HG02884 (cell line): ENCODE measurements at regions not wholly inside any gene's neighbourhood (a gene's known extent, or its start where the extent isn't known, plus 50 kb on each side); places are given as distances from the start of the nearest gene placed in this dataset.
"Not testable (repeated sequence)": the region's sequence is repeated elsewhere in the genome, so short reads cannot be mapped to it uniquely, and the experiment has no call there.

Source experiments
- ATAC-seq: cut with Tn5 transposase; IDR thresholded peaks from one replicate; pipeline ENCODE4 v1.9.1; 2021; ENCODE audit warnings: mild to moderate bottlenecking, moderate library complexity; ENCODE audit not compliant: unreplicated experiment

DNA sequence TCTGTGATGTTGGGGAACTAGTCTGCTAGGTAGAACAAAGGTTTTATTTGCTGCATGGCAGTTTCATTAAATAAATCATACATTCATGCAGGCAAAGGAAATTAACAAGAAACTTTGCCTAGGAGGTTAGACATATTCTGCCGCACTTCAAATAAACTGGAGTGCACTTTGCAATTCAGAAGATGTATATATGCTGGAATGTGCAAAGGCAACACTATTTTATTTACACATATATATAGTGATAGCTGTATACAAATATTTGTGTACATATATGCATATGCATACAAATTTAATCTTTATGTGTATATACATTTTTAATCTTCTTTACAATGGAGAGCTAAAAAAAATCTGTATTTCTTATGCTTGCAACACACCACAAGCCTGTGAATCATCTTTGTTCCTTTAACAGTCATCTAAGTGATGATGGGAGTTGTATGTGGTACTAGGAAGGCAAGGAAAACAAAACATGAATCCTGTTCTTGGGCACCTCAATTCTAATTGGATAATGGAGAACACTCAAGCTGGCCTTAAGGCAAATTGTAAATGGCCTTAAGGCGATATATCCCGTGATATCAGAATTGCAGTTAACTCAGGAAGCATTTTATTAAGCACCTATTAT, 605.8 kb upstream of the CAMK1G start:
- ATAC-seq, result no peak

DNA sequence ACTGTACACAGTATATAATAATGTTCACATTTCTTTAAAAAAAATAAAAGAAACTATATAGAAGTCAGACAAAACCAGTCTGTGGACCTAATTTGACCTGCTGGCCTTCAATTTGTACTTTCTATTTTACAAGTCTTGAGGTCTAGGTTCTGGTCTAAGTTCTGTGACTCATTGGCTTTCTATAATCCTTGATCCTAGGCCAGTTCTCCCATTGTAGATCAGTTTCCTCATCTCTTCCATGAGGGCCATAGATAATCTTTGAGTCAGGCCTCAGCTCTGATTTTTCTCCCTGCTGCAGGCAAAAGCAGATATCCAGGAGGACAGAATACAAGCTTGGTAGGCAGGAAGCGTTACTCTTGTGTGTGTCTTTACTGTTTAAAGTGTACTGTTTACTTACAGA, 603.7 kb upstream of the CAMK1G start:
- ATAC-seq, result no peak

DNA sequence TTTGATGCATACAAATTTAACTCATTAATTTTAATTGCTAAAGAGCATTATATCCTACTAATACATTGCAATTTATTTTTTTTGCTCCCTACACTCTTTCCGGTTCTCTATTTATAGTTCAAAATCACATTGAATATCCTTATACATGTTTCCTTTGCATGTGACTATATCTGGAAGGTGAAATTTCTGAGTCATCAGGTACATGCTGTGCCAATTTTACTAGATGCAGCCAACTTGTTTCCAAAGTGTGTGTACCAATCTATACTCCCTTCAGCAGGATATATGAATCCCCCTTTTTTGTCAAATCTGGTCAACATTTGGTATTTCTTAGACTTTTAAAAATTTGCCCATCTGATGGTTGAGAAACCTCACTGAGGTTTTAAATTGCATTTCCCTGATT, 602.9 kb upstream of the CAMK1G start:
- no peak for ATAC-seq

DNA sequence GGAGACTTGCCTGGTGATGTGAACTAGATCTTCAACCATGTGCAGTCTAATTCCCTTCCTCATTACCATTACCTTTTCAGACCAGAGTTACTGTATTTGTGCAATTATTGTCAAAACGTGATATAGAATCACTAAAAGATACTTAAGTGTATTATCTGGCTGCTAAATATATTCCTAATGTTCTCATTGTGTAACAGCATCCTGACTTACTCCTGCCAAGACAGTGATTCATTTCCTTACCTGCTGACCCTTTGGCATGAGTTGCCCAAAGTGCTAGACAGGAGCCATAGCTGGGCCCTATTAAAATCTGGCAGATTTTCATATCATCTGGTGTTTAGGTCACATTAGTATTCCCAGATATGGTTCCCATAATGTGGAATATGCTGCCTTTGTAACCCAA, 598.3 kb upstream of the CAMK1G start:
- no peak for ATAC-seq

DNA sequence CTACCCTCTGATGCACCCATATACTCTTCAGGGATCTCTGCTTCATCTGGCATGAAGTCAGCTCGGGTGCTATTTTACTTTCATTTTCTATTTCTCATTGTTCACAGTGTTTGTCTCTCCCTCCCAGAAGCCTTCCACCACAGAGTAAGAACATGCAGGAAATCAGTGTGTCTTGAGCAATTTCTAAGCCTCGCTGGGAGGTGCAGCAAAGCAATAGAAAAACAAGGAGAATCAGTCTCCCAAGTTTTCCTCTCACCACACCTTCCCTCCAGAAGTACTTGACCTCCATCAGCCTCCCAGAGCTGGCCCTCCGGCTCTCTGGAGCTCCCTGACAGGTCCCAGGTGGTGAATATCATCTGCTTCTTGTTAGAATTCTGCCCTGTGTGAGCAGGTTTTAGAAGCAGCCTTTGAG, 594.7 kb upstream of the CAMK1G start:
- ATAC-seq, result peak; percentile 98

DNA sequence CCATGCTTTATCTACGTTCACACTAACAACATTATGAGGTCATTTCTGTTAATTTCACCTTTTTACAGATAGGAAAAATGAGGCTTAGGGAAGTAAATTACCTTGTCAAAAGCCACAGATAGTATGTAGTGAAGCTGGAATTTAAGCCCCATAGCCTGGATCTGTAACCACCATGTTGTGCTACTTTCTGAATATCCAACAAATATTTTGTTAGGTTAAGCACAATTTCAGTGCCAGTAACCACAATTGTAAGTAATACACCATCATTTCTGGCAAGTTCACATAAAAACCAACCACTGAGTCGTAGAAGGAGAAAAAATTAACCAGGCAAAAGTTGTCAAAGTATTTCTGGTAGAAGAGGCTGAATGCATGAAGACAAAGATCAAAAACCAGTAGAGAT, 593.1 kb upstream of the CAMK1G start:
- no peak for ATAC-seq

DNA sequence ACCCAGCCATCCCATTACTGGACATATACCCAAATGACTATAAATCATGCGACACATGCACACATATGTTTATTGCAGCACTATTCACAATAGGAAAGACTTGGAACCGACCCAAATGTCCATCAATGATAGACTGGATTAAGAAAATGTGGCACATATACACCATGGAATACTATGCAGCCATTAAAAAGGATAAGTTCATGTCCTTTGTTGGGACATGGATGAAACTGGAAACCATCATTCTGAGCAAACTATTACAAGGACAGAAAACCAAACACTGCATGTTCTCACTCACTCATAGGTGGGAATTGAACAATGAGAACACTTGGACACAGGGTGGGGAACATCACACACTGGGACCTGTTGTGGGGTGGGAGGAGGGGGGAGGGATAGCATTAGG, 586.5 kb upstream of the CAMK1G start:
- ATAC-seq, result not testable (repeated sequence)

DNA sequence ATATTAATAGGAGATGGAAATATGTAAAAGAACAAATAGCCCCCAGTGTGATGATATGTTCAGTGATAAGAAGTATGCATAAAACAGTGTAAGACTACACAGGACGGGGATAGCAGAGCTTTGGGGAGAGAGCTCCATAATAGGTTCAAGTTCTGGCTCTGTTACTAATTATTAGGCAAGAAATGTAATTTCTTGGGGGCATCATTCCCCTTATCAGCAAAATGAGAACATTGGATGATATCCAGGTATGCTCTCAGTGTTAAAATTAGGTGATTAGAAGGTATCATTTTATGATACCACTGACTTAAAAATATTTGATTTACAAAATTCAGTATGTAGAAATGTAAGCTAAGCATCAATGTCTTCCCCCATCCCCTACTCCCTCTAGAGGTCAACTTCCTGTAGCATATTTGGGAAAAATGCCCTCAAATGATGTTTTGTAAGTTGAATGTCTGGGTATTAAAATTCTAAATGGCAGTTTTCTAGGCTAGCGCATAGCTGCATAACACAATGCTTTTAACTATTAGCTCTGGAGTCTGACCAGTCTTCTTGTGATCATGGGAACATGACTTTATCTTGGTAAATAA, 585.7 kb upstream of the CAMK1G start:
- no peak for ATAC-seq

DNA sequence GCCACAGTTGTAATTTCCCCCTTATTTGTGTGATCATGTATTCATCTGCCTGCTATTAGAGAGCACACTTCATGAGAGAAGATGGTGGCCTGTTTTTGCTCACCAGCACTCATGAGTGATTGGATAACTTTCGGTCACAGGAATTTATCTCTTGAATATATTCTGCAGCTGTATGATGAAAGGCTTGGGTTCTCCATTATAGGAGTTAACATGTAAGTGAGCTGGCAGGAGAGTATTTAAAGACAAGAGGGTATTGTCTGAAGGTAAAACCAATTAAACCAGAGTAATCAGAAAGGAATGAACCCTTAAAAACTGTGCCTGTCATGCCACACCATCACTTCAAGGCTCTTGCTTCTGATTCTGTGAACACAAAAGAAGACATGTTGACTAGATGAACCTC, 574.9 kb upstream of the CAMK1G start:
- ATAC-seq, result no peak

DNA sequence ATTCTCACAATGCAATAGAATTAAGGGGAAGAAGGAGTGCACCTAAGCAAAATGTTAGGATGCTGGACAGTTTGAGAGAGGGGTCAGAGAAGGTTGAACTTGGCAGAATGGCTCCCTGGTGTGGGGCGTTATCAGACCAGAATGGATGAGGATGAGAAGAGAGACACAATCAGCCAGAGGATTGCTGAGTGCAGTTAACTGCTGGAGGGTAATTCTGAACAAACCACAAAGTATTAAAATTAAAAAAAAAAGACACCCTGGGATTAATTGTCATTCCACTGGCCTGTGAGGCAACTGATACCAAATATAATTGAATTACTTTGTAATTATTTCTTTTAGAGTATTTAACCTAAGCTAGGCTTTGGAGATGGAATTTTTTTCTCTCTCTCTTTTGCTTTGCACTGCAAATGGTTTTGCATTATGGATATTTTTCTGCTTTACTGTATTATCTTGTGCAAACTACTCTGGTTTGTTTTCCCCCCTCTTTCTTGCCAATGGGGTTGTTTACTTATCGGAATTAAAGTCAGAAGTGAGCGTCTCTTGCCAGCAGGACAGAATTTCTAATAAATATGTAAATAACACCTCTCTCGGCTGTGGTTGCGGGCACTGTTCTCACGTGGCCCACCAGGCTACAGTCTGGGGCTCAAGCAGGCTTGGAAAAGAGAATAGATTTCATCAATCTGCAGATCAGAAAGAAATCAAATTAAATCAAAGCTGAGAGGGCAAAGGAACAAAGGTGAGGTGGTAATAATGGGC, 572.9 kb upstream of the CAMK1G start:
- no peak for ATAC-seq

DNA sequence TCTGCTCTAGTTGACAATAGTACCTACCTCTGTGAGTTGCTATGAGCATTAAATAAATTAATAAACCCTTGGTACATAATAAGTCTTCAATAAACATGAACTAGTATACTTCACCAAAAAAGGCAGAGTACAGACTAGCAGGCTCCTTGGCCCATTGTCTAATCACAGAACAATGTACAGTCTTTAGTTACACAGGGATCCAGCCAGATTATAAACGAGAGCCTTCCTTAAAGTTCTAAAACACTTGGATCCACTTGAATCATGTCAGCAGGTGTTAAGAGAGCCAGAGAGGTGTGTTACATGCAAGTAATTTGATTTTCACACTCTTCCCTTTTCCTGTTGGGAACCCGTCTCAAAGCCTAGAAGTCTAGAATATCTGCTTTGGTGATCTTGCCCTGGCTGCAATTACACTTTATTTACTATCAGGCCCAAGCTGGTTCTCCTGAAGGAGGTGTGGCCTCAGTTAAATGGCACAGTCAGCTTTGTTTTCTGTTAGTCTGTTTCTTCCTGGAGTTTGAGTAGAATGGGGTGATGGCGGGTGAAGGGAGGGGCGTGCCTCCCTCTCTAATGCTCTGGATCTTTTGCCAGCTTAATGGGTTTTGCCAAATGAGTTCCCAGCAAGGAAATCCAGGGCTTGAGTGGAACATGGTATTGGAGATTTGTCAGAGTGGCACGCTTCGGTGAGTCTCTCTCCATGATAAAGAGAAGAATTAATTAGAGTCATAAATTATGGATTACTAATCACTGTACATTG, 570.9 kb upstream of the CAMK1G start:
- no peak for ATAC-seq

DNA sequence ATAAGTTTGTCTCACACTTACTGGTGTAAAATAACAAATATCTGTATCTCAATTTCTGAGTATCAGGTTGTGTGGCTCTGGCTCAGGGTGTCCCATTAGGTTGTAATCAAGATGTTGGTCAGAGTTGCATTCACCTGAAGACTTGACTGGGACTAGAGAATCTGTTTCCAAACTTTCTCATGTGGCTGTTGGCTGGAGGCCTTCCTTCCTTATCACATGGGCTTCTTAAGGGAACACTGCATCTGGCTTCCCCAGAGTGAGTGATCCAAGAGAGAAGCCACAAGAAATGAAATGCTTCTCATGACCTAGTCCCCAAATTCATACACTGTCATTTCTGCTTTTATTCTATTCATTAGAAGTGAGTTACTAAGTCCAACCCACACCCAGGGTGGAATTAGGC, 568.4 kb upstream of the CAMK1G start:
- no peak for ATAC-seq

DNA sequence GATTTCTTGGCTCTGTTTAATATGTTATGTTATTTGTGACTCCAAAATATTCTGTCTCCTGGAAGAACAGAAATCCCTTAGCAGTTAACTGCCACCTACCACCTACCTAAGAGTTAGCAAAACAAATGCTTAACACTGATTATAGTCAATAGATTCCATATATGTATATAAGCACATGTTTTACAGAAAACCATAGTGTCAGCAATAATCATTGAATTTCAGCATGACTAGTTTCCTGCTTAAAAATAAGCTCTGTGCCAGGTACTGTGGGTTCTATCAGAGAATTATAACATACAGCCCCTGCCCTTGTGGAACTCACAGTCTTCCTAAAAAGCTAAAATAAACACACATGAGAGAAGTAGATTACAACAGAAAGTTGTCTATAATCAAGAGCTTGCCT, 561.9 kb upstream of the CAMK1G start:
- ATAC-seq, result no peak

DNA sequence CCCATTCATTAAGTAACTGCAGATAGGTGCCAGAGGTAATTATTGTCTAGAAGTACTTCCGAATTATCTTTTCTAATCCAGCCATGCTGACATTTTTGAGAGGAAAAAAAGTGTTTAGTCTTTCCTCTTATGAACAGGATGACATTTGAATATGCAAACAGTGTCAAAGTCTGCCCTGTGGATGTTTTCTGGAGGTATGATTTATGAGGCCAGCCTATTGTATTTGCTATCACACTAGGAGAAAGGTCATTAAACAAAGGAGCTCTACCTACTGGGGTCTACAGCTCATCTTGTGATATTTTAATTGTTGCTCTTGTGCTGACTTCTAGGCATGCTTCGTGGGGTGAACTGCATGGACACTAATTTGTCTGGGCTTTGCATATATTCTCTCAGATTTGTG, 559.7 kb upstream of the CAMK1G start:
- ATAC-seq, result no peak

DNA sequence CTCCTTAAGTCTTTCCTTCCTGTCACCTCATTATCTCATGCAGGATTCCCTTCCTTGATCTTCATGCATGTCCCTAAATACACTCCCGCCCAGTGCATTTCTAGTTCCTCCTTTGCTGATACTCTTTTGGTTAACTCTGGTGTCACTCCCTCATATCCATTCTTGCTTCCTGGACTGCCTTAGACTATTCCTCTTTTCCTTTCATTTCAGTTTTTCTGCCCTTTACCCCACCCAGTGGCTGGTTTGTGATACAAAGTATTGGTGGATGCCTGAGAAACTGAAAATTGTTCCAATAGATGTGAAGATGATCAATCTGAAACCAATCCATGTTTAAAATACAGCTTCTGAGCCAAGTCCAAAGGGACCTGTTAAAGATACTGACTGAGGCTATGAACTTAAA, 553.8 kb upstream of the CAMK1G start:
- no peak for ATAC-seq

DNA sequence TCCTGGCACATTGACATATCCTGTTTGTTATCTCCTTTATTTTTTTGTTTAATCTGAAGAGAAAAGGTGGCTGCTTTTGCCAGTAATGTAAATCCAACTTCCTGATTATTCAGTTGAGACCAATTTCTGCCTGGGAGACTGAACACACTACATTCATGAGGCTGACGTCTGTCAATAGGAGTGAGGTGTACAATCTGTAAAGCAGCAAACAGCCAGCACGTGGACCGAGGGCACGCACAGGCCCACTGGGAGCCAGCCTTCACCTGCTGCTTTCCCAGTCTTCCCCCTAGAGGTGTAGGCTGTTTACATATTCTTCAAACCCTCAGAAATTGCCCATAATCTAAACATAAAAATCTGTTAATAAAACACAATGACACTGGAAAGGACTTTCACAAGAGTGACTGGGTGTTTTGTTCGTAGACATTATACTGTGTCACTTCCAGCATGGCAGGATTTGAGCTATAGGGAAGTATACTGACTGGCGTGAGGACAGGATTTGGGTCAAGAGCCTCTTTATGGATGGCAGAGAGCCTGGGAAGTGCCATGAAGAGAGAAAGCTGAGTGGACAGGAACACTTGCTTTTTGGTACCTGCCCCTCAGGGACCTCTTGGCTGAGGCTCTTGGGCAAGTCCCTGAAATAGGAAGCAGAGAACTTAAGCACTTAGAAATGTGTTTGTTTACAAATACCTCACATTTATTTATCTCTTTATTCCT, 552.9 kb upstream of the CAMK1G start:
- ATAC-seq, result no peak

DNA sequence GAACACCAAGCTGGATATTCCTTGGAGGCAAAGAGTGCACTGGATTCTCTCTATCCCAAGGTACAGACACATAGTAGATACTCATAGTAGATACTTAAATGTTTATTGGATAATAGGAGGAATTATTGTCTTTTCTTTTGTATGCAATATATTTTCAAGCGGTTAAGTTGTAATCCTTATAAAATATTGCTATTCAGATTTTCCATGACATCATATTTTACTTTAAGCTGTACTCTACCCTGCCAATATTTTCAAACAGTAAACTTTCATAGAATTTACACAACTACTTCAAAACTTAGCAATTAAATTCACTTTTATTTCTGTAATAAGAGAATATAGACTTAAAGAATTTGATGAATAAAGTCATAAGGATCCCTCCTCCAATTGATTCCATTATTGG, 546.5 kb upstream of the CAMK1G start:
- ATAC-seq, result no peak

DNA sequence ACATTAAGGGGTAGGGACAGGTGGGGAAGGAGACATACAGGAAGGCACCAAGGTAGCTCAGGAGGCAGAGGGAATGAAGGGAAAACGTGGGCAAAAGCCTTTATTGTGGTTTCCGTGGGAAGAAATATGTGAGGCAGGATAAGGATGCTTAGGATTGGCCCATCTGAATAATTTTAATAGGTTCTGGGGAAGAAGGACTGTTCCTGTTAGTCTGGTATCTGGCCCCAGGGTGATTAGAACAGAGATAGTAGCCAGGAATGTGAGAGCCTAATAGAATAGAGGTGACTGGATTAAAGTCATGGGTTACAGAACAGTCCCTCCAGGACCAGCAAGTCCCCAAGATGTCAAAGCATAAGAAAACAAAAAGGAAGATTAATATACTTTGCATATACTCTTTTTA, 545.2 kb upstream of the CAMK1G start:
- no peak for ATAC-seq

DNA sequence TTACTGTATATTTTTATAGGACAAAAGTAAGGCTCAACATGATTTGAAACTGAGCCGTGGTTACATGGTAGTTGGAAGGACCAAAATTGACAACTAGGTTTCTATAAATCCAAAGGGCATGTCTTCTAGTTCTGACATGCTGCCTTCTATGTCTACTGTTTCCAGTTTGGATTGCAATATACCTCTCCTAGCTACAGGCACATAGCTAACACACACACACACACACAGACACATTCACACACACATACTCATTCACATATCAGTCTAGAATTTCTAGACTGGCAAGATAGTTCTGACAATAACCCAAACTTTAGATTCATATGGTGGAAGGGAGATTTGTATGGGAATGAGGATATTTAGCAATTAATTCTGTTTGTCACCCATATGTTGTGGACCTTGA, 544.8 kb upstream of the CAMK1G start:
- ATAC-seq, result no peak

DNA sequence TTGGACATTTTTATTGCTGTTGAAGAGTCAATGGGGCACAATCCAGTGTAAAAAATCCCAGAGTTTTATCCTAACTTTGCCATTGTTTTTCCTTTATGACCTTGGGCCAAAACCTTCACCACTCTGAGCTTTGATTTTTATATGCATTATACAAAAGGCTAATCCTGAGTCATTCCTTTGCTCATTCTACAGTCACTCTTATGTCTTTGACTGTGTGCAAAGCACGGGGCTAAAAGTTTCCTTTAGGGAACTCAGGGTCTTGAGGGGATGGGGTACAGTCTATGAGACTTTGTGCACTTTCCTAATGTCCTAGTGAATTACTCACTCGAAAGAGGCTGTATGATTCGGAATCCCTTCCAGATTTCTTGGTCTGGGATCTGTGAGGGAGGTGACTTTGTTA, 543.2 kb upstream of the CAMK1G start:
- no peak for ATAC-seq

DNA sequence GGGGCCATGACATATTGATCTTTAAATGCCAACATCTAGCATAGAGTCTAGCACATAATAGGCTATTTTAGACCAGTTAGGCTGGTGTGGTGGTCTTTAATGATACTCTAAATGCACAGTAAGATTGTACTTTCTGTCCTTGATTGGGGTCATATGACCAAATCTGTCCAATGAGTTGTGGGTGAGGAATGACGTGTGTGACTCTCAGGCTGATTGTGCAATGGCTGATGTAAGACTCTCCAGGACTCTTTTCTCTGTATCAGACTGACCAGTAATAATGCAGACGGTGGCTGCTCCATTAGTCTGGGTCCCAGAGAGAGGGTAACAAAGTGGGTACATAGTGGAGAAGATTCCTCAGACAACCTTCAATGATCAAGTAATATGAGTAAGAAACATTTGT, 541.6 kb upstream of the CAMK1G start:
- no peak for ATAC-seq
